PC-3 (cell line): ENCODE measurements at regions not wholly inside any gene's neighbourhood (a gene's known extent, or its start where the extent isn't known, plus 50 kb on each side); places are given as distances from the start of the nearest gene placed in this dataset.

Experiments used
- EZH2 ChIP-seq: fragments of 300-600 bp; sonication (generic); IDR thresholded peaks from one replicate; pipeline ENCODE4 v1.6.1; 2017; ENCODE audit warnings: antibody characterized with exemption, mild to moderate bottlenecking, low read length; ENCODE audit not compliant: unreplicated experiment
- EZH2phosphoT487 ChIP-seq: fragments of 300-600 bp; sonication (generic); IDR thresholded peaks from 2 replicates; pipeline ENCODE4 v1.6.1; 2018; ENCODE audit warnings: mild to moderate bottlenecking, antibody characterized with exemption, low read length, borderline replicate concordance
- TF ChIP-seq, protein P1 (sequence below): fragments of 300-600 bp; sonication (generic); conservative IDR thresholded peaks from 2 replicates; pipeline ENCODE4 v1.5.1; 2017; ENCODE audit warnings: antibody characterized with exemption, low read depth, mild to moderate bottlenecking, low read length

DNA sequence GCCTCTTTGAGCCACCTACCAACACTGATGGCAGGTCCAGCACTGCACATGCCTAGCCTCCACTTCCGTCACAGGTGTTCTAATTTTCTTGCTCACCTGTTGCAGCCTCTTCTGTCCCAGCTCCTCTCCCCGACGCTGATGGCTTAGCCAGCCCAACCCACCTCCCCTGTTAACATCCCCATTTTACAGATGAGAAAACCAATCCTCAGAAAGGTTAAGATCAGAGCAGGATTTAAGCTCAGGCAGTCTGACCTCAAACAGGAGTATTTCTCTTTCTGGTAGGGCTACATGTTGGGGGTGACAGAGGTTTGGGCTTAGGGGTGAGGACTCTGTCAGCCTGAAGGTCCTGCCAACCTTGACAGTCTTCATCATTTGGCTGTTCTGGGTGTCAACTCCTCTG, 74.5 kb upstream of the PITX1 start:
- TF ChIP-seq, protein P1, sequence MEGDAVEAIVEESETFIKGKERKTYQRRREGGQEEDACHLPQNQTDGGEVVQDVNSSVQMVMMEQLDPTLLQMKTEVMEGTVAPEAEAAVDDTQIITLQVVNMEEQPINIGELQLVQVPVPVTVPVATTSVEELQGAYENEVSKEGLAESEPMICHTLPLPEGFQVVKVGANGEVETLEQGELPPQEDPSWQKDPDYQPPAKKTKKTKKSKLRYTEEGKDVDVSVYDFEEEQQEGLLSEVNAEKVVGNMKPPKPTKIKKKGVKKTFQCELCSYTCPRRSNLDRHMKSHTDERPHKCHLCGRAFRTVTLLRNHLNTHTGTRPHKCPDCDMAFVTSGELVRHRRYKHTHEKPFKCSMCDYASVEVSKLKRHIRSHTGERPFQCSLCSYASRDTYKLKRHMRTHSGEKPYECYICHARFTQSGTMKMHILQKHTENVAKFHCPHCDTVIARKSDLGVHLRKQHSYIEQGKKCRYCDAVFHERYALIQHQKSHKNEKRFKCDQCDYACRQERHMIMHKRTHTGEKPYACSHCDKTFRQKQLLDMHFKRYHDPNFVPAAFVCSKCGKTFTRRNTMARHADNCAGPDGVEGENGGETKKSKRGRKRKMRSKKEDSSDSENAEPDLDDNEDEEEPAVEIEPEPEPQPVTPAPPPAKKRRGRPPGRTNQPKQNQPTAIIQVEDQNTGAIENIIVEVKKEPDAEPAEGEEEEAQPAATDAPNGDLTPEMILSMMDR, result no peak
- TF ChIP-seq EZH2 (no peak), EZH2phosphoT487 (no peak)
